ENCODE measurements at regions not wholly inside any gene's neighbourhood (a gene's known extent, or its start where the extent isn't known, plus 50 kb on each side); places are given as distances from the start of the nearest gene placed in this dataset.

DNA sequence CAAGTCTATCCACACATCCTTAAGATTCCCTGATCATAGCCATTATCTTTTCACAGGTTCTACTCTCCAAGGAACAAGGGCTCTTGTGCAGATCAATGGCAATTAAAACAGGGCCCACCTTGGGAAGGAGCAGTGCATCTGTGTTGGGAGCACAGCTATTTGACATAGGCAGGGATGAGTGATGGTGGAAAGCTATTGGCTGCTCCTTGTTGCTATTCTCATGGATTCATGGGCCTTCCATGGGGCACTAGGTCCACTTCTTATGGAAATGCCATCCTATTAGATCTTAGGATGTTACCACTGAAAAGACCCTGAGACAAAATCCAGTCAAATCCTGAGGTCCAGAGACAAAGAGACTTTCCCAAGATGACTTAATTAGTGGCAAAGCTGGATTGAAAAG is 148.6 kb upstream of the MTNR1B start:
- Histone ChIP-seq H3K9ac (ENCODE audit: low read length) (no peak overlapping the region), H3F3A (ENCODE audit: insufficient read depth) (no peaks in the 10 kb centered on the region), H3K36me3 (ENCODE audit: low read length) (no peaks in the 10 kb centered on the region), H3K27ac (ENCODE audit: low read depth, low read length) (no peak overlapping the region), H3K9me2 (replicated peaks; ENCODE audit: insufficient read depth, low read length) (no peaks in the 10 kb centered on the region), H3K4me2 (ENCODE audit: low read depth, low read length, poor library complexity, severe bottlenecking) (no peak overlapping the region), H3K9me3 (ENCODE audit: insufficient read depth, low read length) (no peaks in the 10 kb centered on the region), H4K20me1 (ENCODE audit: low read depth, low read length) (no peaks in the 10 kb centered on the region), H3K27me3 (ENCODE audit: low read length) (no peaks in the 10 kb centered on the region), H2AFZ (ENCODE audit: low read depth, low read length, severe bottlenecking) (no peak overlapping the region), H3K79me2 (ENCODE audit: insufficient read depth, low read length) (no peaks in the 10 kb centered on the region), H3K4me3 (ENCODE audit: insufficient read depth, low read length, poor library complexity, severe bottlenecking) (no peak overlapping the region)
- TF ChIP-seq EZH2phosphoT487 (conservative IDR thresholded peaks at IDR 0.05; ENCODE audit: low read length) (no peak), CTCF (IDR thresholded peaks at IDR 0.05; ENCODE audit: insufficient read depth, low read length, poor library complexity, severe bottlenecking) (no peak)

GRCh38 chr11:92822410-92822809 is 147.0 kb upstream of the MTNR1B start:
- Histone ChIP-seq H3K4me2 (ENCODE audit: low read depth, low read length, poor library complexity, severe bottlenecking) (no peak overlapping the region), H3K9ac (ENCODE audit: low read length) (no peak overlapping the region), H3K36me3 (ENCODE audit: low read length) (no peaks in the 10 kb centered on the region), H3K9me2 (replicated peaks; ENCODE audit: insufficient read depth, low read length) (no peaks in the 10 kb centered on the region), H3F3A (ENCODE audit: insufficient read depth) (no peaks in the 10 kb centered on the region), H3K27ac (ENCODE audit: low read depth, low read length) (no peak overlapping the region), H3K4me3 (ENCODE audit: insufficient read depth, low read length, poor library complexity, severe bottlenecking) (no peak overlapping the region), H3K79me2 (ENCODE audit: insufficient read depth, low read length) (no peaks in the 10 kb centered on the region), H2AFZ (ENCODE audit: low read depth, low read length, severe bottlenecking) (no peak overlapping the region), H3K9me3 (ENCODE audit: insufficient read depth, low read length) (no peaks in the 10 kb centered on the region), H3K27me3 (ENCODE audit: low read length) (no peaks in the 10 kb centered on the region), H4K20me1 (ENCODE audit: low read depth, low read length) (no peaks in the 10 kb centered on the region)
- no peak for TF ChIP-seq EZH2phosphoT487 (conservative IDR thresholded peaks at IDR 0.05; ENCODE audit: low read length)

DNA sequence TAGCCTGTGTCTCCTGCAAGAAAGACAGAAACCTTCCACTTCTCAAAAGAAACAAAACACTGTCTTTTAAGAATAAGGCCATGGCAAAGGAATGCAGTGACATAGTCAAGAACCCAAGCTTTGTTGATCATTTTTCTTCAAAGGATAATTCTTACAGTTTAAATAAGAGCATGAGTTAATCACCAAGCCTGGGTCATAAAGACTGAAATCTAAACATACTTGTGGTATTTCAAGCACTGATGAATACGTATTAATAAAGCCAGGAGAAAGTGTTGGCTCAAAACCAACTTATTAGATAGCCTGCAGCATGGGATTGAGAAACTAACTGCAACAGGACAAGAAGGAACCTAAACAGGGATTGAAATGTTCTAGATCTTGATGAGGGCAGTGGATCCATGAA is 143.3 kb upstream of the MTNR1B start:
- Histone ChIP-seq H2AFZ (ENCODE audit: low read depth, low read length, severe bottlenecking) (no peak overlapping the region), H3K79me2 (ENCODE audit: insufficient read depth, low read length) (no peaks in the 10 kb centered on the region), H4K20me1 (ENCODE audit: low read depth, low read length) (no peaks in the 10 kb centered on the region), H3K4me3 (ENCODE audit: insufficient read depth, low read length, poor library complexity, severe bottlenecking) (no peak overlapping the region), H3F3A (ENCODE audit: insufficient read depth) (no peaks in the 10 kb centered on the region), H3K36me3 (ENCODE audit: low read length) (no peaks in the 10 kb centered on the region), H3K4me2 (ENCODE audit: low read depth, low read length, poor library complexity, severe bottlenecking) (no peak overlapping the region), H3K9me2 (replicated peaks; ENCODE audit: insufficient read depth, low read length) (no peaks in the 10 kb centered on the region), H3K9me3 (ENCODE audit: insufficient read depth, low read length) (no peaks in the 10 kb centered on the region), H3K27ac (ENCODE audit: low read depth, low read length) (no peak overlapping the region), H3K9ac (ENCODE audit: low read length) (no peak overlapping the region), H3K27me3 (ENCODE audit: low read length) (no peaks in the 10 kb centered on the region)
- TF ChIP-seq EZH2phosphoT487 (conservative IDR thresholded peaks at IDR 0.05; ENCODE audit: low read length) (no peak), CTCF (IDR thresholded peaks at IDR 0.05; ENCODE audit: insufficient read depth, low read length, poor library complexity, severe bottlenecking) (no peak)

DNA sequence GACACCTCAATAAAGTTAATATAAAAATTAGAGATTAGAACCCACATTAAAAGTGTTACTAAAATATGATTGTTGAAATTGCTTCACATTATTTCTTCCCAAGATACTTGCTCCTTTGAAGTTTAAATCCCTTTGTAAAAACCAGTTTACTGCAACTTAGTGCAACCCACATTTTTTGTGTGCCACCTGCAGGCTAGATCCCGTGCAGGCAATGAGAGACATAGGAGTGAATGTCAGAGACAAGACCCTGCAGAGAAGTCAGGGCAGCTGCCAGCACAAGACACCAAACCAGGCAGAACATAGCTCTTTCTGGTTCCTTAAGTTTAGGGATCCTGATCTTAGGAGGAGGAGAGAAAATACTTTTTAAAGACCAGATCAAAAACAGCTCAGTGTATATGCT is 142.8 kb upstream of the MTNR1B start:
- TF ChIP-seq EZH2phosphoT487 (conservative IDR thresholded peaks at IDR 0.05; ENCODE audit: low read length) = no peak
- Histone ChIP-seq H3K4me3 (ENCODE audit: insufficient read depth, low read length, poor library complexity, severe bottlenecking) (no peak overlapping the region), H3K9me2 (replicated peaks; ENCODE audit: insufficient read depth, low read length) (no peaks in the 10 kb centered on the region), H3K27ac (ENCODE audit: low read depth, low read length) (no peak overlapping the region), H2AFZ (ENCODE audit: low read depth, low read length, severe bottlenecking) (no peak overlapping the region), H3K4me2 (ENCODE audit: low read depth, low read length, poor library complexity, severe bottlenecking) (no peak overlapping the region), H3K9me3 (ENCODE audit: insufficient read depth, low read length) (no peaks in the 10 kb centered on the region), H3K36me3 (ENCODE audit: low read length) (no peaks in the 10 kb centered on the region), H3K27me3 (ENCODE audit: low read length) (no peaks in the 10 kb centered on the region), H3K9ac (ENCODE audit: low read length) (no peak overlapping the region), H4K20me1 (ENCODE audit: low read depth, low read length) (no peaks in the 10 kb centered on the region), H3K79me2 (ENCODE audit: insufficient read depth, low read length) (no peaks in the 10 kb centered on the region), H3F3A (ENCODE audit: insufficient read depth) (no peaks in the 10 kb centered on the region)

All from SU-DHL-6 (cell line).